SK-N-SH treated with all-trans-retinoic acid at 6 μM for 48 hours (cell line): ENCODE measurements at regions not wholly inside any gene's neighbourhood (a gene's known extent, or its start where the extent isn't known, plus 50 kb on each side); places are given as distances from the start of the nearest gene placed in this dataset.

ENCODE experiments used
- ATAC-seq: fragments of 200-7000 bp; cut with Tn5 transposase; 3 replicates; pipeline ENCODE4 v1.9.1; 2020; ENCODE audit warnings: mild to moderate bottlenecking, moderate library complexity
- ARNTL ChIP-seq: fragments of 450-650 bp; formaldehyde crosslinking; IDR thresholded peaks from 2 replicates; pipeline ENCODE4 v1.5.0; 2020; ENCODE audit warnings: low read depth, mild to moderate bottlenecking, moderate library complexity, borderline replicate concordance
- BACH2 ChIP-seq: fragments of 250-450 bp; sonication (Bioruptor Pico); IDR thresholded peaks from 2 replicates; pipeline ENCODE4 v1.9.0; 2021; ENCODE audit warnings: mild to moderate bottlenecking, borderline replicate concordance
- CREB5 ChIP-seq: fragments of 250-450 bp; sonication (Bioruptor Pico); IDR thresholded peaks from 2 replicates; pipeline ENCODE4 v1.5.1; 2020; ENCODE audit warnings: low read depth, mild to moderate bottlenecking, moderate library complexity
- CSDC2 ChIP-seq: fragments of 250-450 bp; sonication (Bioruptor Pico); IDR thresholded peaks from 2 replicates; pipeline ENCODE4 v1.5.0; 2020; ENCODE audit warnings: mild to moderate bottlenecking, moderate library complexity
- CSRNP3 ChIP-seq: fragments of 250-450 bp; sonication (Bioruptor Pico); IDR thresholded peaks from 2 replicates; pipeline ENCODE4 v1.5.1; 2021; ENCODE audit warnings: mild to moderate bottlenecking, moderate library complexity
- ESRRG ChIP-seq: fragments of 250-450 bp; sonication (Bioruptor Pico); IDR thresholded peaks from 2 replicates; pipeline ENCODE4 v1.6.1; 2021; ENCODE audit warnings: mild to moderate bottlenecking
- GLIS3 ChIP-seq: fragments of 250-450 bp; sonication (Bioruptor Pico); IDR thresholded peaks from 2 replicates; pipeline ENCODE4 v1.5.0; 2020; ENCODE audit warnings: mild to moderate bottlenecking, moderate library complexity
- ISL1 ChIP-seq: fragments of 250-450 bp; sonication (Bioruptor Pico); IDR thresholded peaks from 2 replicates; pipeline ENCODE4 v2.1.2; 2022; ENCODE audit warnings: mild to moderate bottlenecking, moderate library complexity
- OSR1 ChIP-seq: fragments of 250-450 bp; sonication (Bioruptor Pico); IDR thresholded peaks from 2 replicates; pipeline ENCODE4 v1.8.0; 2022; ENCODE audit warnings: moderate library complexity, mild to moderate bottlenecking, inconsistent platforms
- PATZ1 ChIP-seq: fragments of 250-450 bp; sonication (Bioruptor Pico); IDR thresholded peaks from 2 replicates; pipeline ENCODE4 v1.8.0; 2020; ENCODE audit warnings: mild to moderate bottlenecking, moderate library complexity, borderline replicate concordance
- POU6F1 ChIP-seq: fragments of 250-450 bp; sonication (Bioruptor Pico); IDR thresholded peaks from 2 replicates; pipeline ENCODE4 v1.8.0; 2021; ENCODE audit warnings: low read depth, mild to moderate bottlenecking, moderate library complexity, borderline replicate concordance
- PPARA ChIP-seq: fragments of 250-450 bp; sonication (Bioruptor Pico); IDR thresholded peaks from 2 replicates; pipeline ENCODE4 v1.5.0; 2020; ENCODE audit warnings: mild to moderate bottlenecking, borderline replicate concordance
- RARB ChIP-seq: fragments of 250-450 bp; sonication (Bioruptor Pico); IDR thresholded peaks from 2 replicates; pipeline ENCODE4 v1.8.0; 2021; ENCODE audit warnings: mild to moderate bottlenecking, moderate library complexity
- SNAI2 ChIP-seq: fragments of 250-450 bp; sonication (Bioruptor Pico); IDR thresholded peaks from 2 replicates; pipeline ENCODE4 v1.5.0; 2020; ENCODE audit warnings: mild to moderate bottlenecking, moderate library complexity
- TCF4 ChIP-seq: fragments of 250-450 bp; sonication (Bioruptor Pico); IDR thresholded peaks from 2 replicates; pipeline ENCODE4 v1.8.0; 2021; ENCODE audit warnings: mild to moderate bottlenecking, moderate library complexity, borderline replicate concordance
- TOX ChIP-seq: fragments of 250-450 bp; sonication (Bioruptor Pico); IDR thresholded peaks from 2 replicates; pipeline ENCODE4 v1.8.0; 2021; ENCODE audit warnings: mild to moderate bottlenecking, moderate library complexity, borderline replicate concordance
- TSHZ2 ChIP-seq: fragments of 250-450 bp; sonication (Bioruptor Pico); IDR thresholded peaks from 2 replicates; pipeline ENCODE4 v1.5.0; 2020; ENCODE audit warnings: mild to moderate bottlenecking, moderate library complexity
- ZC3H10 ChIP-seq: fragments of 250-450 bp; sonication (Bioruptor Pico); IDR thresholded peaks from 2 replicates; pipeline ENCODE4 v1.5.1; 2021; ENCODE audit warnings: mild to moderate bottlenecking, moderate library complexity
- ZFP3 ChIP-seq: fragments of 250-450 bp; sonication (Bioruptor Pico); IDR thresholded peaks from 2 replicates; pipeline ENCODE4 v1.5.0; 2020; ENCODE audit warnings: mild to moderate bottlenecking, moderate library complexity
- ZFP30 ChIP-seq: fragments of 450-650 bp; formaldehyde crosslinking; IDR thresholded peaks from 2 replicates; pipeline ENCODE4 v1.5.0; 2022; ENCODE audit warnings: mild to moderate bottlenecking, moderate library complexity
- ZNF565 ChIP-seq: fragments of 450-650 bp; formaldehyde crosslinking; conservative IDR thresholded peaks from 2 replicates; pipeline ENCODE4 v1.5.0; 2020; ENCODE audit warnings: low read depth, mild to moderate bottlenecking, moderate library complexity
- ZNF70 ChIP-seq: fragments of 450-650 bp; formaldehyde crosslinking; IDR thresholded peaks from 2 replicates; pipeline ENCODE4 v1.5.0; 2020; ENCODE audit warnings: mild to moderate bottlenecking, moderate library complexity
- ZNF8 ChIP-seq: fragments of 450-650 bp; formaldehyde crosslinking; IDR thresholded peaks from 2 replicates; pipeline ENCODE4 v1.5.0; 2020; ENCODE audit warnings: mild to moderate bottlenecking, moderate library complexity

GRCh38 chr11:69362315-69362714 lies 68.4 kb downstream of the MYEOV start:
- no peak for TF ChIP-seq PPARA
- TF ChIP-seq TCF4 (CRISPR knock-in tag): no peak
- TF ChIP-seq GLIS3 (CRISPR knock-in tag): no peak
- TF ChIP-seq ZC3H10 (CRISPR knock-in tag): no peak
- no peak for TF ChIP-seq BACH2 (CRISPR knock-in tag)
- TF ChIP-seq ARNTL (CRISPR knock-in tag): no peak
- no peak for TF ChIP-seq RARB
- no peak for TF ChIP-seq ZFP3
- ATAC-seq: no peak

GRCh38 chr11:69364921-69365320 lies 71.0 kb downstream of the MYEOV start:
- TF ChIP-seq CREB5 (no peak), TCF4 (CRISPR knock-in tag) (no peak), ZC3H10 (CRISPR knock-in tag) (no peak), ZFP30 (CRISPR knock-in tag) (no peak), ESRRG (CRISPR knock-in tag) (no peak), BACH2 (CRISPR knock-in tag) (no peak), TOX (CRISPR knock-in tag) (no peak), ZNF70 (CRISPR knock-in tag) (no peak), RARB (no peak), PATZ1 (no peak), ARNTL (CRISPR knock-in tag) (no peak), ZFP3 (no peak), OSR1 (CRISPR knock-in tag) (no peak), ZNF565 (CRISPR knock-in tag) (no peak)
- ATAC-seq: no peak

GRCh38 chr11:69365558-69365957 lies 71.6 kb downstream of the MYEOV start:
- ATAC-seq: no peak
- no peak for TF ChIP-seq GLIS3 (CRISPR knock-in tag)
- no peak for TF ChIP-seq ZFP30 (CRISPR knock-in tag)
- no peak for TF ChIP-seq ZFP3
- no peak for TF ChIP-seq BACH2 (CRISPR knock-in tag)
- no peak for TF ChIP-seq ARNTL (CRISPR knock-in tag)
- no peak for TF ChIP-seq RARB
- TF ChIP-seq OSR1 (CRISPR knock-in tag): no peak
- no peak for TF ChIP-seq ISL1 (CRISPR knock-in tag)
- no peak for TF ChIP-seq POU6F1 (CRISPR knock-in tag)
- no peak for TF ChIP-seq SNAI2 (CRISPR knock-in tag)
- TF ChIP-seq ZNF8 (CRISPR knock-in tag): no peak
- TF ChIP-seq CSRNP3: no peak
- no peak for TF ChIP-seq PATZ1
- TF ChIP-seq PPARA: no peak
- no peak for TF ChIP-seq ZC3H10 (CRISPR knock-in tag)
- TF ChIP-seq TCF4 (CRISPR knock-in tag): no peak
- TF ChIP-seq ZNF70 (CRISPR knock-in tag): no peak
- no peak for TF ChIP-seq TSHZ2 (CRISPR knock-in tag)
- TF ChIP-seq CREB5: no peak
- TF ChIP-seq CSDC2 (CRISPR knock-in tag): no peak
